ENCODE measurements at regions not wholly inside any gene's neighbourhood (a gene's known extent, or its start where the extent isn't known, plus 50 kb on each side); places are given as distances from the start of the nearest gene placed in this dataset.

DNA sequence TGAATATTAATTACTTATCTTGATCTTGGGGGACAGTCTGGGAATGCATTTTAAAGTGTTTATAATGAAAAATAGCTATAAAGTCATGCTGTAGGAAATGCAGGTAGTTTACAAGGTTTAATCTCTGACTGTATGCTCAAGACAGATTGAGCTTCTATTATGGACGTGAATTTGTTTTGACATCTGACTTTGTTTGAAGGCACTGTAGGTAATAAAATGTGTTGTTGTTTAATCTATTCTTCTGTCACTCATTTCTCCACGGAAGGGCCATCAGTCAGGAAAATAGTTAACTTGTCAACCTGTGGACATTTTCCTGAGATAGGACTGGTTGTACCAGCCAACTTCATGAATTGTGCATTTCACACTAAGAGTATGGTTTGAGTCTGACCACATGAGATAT lies 893.1 kb upstream of the SLITRK6 start:
- TF ChIP-seq, protein P1, sequence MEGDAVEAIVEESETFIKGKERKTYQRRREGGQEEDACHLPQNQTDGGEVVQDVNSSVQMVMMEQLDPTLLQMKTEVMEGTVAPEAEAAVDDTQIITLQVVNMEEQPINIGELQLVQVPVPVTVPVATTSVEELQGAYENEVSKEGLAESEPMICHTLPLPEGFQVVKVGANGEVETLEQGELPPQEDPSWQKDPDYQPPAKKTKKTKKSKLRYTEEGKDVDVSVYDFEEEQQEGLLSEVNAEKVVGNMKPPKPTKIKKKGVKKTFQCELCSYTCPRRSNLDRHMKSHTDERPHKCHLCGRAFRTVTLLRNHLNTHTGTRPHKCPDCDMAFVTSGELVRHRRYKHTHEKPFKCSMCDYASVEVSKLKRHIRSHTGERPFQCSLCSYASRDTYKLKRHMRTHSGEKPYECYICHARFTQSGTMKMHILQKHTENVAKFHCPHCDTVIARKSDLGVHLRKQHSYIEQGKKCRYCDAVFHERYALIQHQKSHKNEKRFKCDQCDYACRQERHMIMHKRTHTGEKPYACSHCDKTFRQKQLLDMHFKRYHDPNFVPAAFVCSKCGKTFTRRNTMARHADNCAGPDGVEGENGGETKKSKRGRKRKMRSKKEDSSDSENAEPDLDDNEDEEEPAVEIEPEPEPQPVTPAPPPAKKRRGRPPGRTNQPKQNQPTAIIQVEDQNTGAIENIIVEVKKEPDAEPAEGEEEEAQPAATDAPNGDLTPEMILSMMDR (IDR thresholded peaks at IDR 0.05; ENCODE audit: extremely low read depth in 1 of 2, insufficient read depth in 1 of 2, low read depth in 1 of 2, low read length in 2 of 2), result no peak
- TF ChIP-seq EZH2 (IDR thresholded peaks at IDR 0.05; ENCODE audit: borderline replicate concordance, low read depth, low read length, severe bottlenecking), result no peak
- TF ChIP-seq, protein P2, sequence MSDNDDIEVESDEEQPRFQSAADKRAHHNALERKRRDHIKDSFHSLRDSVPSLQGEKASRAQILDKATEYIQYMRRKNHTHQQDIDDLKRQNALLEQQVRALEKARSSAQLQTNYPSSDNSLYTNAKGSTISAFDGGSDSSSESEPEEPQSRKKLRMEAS (IDR thresholded peaks at IDR 0.05; ENCODE audit: insufficient read depth, insufficient read length), result no peak
- no peak for TF ChIP-seq POLR2A (IDR thresholded peaks at IDR 0.05; ENCODE audit: low read depth, low read length)
